GM12865 (cell line): ENCODE measurements at regions not wholly inside any gene's neighbourhood (a gene's known extent, or its start where the extent isn't known, plus 50 kb on each side); places are given as distances from the start of the nearest gene placed in this dataset.
A peak's percentile ranks its signal among the peaks of the same experiment; 100 is the strongest.

Experiments used
- DNase-seq: peaks from one replicate; pipeline ENCODE4 v3.0.0; 2010; ENCODE audit warnings: low read depth
- H3K4me3 ChIP-seq: 2 replicates; pipeline ENCODE4 v1.5.1; 2011; ENCODE audit warnings: mild to moderate bottlenecking, low read depth, low read length, control low read depth
- TF ChIP-seq, protein P1 (sequence below): IDR thresholded peaks from 2 replicates; pipeline ENCODE4 v1.5.1; 2011; ENCODE audit warnings: low read length, control low read depth, low read depth, inconsistent platforms; ENCODE audit not compliant: insufficient read depth; ENCODE audit errors: missing control alignments

DNA sequence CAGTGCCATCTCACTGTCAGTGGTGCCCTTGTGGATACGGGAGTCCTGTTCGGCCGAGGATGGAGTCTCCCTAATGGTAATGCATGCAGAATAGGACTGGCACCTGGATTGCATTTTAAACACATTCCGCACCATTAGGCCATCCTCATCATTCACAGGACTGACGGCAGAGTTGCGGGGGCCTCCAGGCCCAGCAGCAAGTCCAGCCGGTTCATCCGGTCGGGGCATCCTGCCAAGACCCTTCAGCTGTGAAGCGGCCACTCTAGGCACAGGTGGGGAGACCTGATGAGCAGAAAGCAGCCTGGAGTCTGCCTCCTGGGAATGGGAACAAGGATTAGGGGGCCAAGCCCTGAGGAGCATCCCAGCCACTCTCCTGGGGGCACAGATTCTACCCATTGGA lies 90.3 kb upstream of the XYLT1 start:
- TF ChIP-seq, protein P1, sequence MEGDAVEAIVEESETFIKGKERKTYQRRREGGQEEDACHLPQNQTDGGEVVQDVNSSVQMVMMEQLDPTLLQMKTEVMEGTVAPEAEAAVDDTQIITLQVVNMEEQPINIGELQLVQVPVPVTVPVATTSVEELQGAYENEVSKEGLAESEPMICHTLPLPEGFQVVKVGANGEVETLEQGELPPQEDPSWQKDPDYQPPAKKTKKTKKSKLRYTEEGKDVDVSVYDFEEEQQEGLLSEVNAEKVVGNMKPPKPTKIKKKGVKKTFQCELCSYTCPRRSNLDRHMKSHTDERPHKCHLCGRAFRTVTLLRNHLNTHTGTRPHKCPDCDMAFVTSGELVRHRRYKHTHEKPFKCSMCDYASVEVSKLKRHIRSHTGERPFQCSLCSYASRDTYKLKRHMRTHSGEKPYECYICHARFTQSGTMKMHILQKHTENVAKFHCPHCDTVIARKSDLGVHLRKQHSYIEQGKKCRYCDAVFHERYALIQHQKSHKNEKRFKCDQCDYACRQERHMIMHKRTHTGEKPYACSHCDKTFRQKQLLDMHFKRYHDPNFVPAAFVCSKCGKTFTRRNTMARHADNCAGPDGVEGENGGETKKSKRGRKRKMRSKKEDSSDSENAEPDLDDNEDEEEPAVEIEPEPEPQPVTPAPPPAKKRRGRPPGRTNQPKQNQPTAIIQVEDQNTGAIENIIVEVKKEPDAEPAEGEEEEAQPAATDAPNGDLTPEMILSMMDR = no peak
- no peak overlapping the region for H3K4me3 ChIP-seq
- no peak for DNase-seq

DNA sequence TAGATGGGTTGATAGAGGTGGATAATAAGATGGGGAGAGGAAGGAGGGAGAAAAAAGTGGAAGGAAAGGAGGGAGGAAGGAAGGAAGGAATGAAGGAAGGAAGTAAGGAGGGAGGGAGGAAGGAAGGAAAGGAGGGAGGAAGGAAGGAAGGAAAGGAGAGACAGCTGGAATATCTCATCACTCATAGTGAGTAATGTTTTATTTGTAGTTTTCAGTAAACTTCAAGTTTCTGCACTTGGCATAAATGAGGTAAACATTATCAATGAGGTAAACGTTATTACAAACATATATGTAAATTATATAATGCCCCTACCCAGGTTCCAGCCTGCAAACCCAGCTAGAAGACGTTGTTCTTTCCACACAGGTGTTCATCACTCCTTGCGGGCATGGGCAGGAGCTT lies 89.8 kb upstream of the XYLT1 start:
- TF ChIP-seq, protein P1 = no peak

DNA sequence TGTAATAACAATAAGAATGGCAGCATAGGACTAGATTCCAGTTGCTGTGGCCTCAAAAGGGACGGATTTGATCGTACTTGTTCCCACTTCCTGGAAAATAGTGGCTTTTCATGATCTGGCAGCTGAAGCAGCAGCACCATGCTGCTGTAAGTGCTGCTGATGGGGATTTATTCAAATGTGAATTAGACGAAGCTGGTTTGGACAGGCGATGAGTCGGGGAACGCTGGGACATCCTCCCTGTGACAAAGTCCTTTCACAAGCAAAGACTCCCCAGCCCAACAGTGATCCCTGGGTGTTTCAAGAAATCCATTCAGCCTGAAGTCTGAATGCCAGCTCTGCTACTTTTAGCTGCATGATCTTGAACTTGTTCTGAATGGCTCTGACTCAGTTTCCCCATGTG lies 88.6 kb upstream of the XYLT1 start:
- H3K4me3 ChIP-seq = no peak overlapping the region
- TF ChIP-seq, protein P1 = no peak
- DNase-seq = no peak

More for the DNA sequence above, 89.8 kb upstream of the XYLT1 start:
- H3K4me3 ChIP-seq = no peak overlapping the region
- no peak for DNase-seq

DNA sequence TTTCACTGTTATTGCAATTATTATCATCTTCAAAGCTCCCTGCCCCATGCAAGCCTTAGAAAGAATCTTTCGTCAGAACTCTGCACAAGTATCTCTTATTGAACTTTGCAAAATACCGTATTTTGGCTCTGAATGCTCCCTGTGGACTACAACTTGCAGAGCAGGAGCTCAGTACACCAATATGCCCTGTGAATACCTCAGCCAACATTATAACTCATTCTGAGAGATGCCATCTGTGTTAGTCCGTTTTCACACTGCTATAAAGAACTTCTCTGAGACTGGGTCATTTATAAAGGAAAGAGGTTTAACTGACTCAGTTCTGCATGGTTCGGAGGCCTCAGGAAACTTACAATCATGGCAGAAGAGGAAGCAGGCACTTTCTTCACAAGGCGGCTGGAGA lies 87.2 kb upstream of the XYLT1 start:
- TF ChIP-seq, protein P1 = no peak
- DNase-seq = no peak

DNA sequence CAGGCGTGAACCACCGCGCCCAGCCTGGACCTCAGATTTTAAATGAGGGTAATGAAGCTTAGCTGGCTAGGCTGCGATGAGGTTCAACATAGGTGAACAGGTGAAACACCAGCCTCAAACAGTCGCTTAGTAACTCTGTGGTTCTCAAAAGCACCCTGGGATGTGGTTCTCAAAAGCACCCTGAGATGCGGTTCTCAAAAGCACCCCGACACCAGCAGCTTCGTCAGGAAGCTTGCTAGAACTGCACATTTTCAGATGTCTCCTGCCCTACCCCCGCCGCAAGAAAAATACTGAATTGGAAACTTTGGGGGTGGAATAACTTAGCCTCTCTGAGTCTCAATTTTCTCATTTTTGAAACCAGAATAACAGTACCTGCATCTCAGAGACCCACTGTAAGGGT lies 86.7 kb upstream of the XYLT1 start:
- H3K4me3 ChIP-seq = no peak overlapping the region
- TF ChIP-seq, protein P1 = no peak

More for the DNA sequence above, 87.2 kb upstream of the XYLT1 start:
- H3K4me3 ChIP-seq = no peak overlapping the region

DNA sequence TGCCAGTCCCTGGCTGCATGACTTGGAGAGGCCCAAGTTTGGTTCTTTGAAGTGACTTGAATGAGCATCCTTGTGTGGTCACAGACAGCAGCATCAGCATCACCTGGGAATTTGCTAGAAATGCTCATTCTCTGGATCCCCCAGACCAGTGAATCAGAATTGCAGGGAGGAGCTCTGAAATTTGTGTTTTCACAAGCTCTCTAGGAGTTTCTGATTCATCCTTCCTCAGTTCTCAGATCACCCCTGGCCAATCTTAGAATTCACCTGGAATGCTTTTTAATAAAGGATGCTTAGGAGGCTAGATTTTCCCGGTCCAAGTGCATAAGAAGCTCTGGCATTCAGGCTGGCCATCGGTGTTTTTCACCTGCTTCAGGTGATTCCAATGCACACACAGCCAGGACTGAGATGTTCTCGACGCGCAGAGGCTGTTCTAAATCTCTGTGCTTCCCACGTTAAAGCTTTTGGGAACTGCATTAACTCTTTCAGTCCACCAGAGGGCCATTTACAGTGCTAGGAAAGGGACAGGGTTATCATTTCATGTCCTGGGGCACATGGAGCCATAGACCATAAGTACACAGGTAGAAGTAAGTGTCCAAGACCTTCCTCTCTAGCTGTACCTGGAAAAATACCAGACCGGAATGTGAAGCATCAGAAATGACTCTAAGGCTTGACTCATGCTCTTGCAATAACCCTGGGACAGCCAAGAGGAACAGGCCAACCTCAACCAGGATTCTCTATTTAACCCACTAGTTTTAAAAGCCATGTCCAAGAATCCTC lies 85.7 kb upstream of the XYLT1 start:
- no peak overlapping the region for H3K4me3 ChIP-seq
- TF ChIP-seq, protein P1 = peak; percentile 59
- peak; percentile 33 for DNase-seq

More for the DNA sequence above, 86.7 kb upstream of the XYLT1 start:
- DNase-seq = no peak

DNA sequence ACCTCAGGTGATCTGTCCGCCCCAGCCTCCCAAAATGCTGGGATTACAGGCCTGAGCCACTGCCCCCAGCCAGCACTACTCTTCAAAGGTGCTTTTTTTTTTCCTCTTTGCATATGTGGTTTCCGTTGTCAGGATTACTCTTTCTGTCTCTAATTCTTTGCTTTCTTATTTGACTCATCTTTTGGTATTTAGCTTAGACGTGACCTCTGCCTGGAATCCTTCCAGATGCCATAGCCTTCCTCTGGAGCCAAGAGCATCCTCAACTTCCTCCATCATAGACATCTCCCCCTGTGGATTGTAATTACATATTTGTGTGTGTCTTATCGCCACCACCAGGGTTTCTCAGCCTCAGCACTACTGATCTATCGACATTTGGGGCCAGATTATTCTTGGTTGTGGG lies 84.4 kb upstream of the XYLT1 start:
- no peak overlapping the region for H3K4me3 ChIP-seq
- TF ChIP-seq, protein P1 = no peak
- peak; percentile 23 for DNase-seq
